ENCODE measurements at regions not wholly inside any gene's neighbourhood (a gene's known extent, or its start where the extent isn't known, plus 50 kb on each side); places are given as distances from the start of the nearest gene placed in this dataset.

DNA sequence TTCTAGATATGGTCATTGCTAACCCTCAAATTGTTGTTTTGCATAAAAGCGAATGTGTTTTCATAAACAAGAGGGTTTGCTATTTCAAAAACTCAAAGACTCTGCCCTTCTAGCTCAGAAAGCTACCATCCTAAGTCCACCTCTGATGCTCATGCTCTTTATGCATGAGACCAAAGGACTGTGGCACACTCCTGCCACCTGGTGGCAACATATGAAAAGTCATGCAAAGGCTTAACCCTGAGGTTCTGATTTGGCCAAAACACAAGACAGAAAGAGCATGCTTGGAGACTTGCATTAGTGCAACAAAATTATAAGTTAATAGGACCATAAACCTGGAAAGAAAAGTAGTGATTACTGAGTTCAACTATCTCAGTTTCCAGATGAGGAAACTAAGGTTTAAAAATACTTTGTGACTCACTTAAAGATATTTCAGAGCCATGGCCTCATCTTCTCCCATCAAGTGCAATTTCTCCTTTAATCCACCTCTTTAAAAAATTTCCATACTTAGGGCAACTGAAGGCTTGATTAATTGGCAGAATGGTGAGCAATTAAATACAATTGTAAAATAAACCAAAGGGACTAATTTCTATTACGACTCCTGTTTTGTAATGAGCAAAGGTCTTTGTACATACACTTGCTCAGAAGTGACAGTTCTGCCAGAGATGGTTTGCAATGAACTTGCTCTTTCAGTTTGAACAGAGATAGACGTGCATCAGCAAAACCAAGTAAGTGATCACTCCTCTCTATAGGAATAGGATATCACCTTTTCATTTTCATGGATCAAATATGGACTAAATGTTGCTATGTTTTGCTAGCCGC, 110.7 kb upstream of the RAD23B start:
- intact Hi-C loops (cut with DNase I) = loop anchor here (5.0 kb wide), 1 partner anchor 525 kb away; no protein-coding TSS in a partner anchor

DNA sequence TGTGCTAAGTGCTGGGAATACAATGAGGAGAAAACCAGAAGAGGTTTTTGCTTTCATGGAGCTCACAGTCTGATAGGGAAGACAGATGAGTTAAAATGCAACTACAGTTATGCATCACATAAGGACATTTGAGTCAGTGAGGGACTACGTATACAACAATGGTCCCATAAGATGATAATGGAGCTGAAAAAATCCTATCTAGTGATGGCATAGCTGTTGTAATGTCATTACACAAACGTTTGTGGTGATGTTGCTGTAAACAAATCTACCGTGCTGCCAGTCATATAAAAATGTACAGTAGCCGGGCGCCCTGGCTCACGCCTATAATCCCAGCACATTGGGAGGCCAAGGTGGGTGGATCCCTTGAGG, 110.1 kb upstream of the RAD23B start:
- no peak overlapping the region for H3K27ac ChIP-seq
- DNase-seq = no peak
- WGBS, 2 donors = 81 to 88% methylated on average over 6 of the region's 6 CpGs
- H3K4me3 ChIP-seq (replicated peaks in 1 of 3) = no peak overlapping the region
- no peaks in the 10 kb centered on the region for H3K4me1 ChIP-seq
- H3K36me3 ChIP-seq = no peaks in the 10 kb centered on the region
- TF ChIP-seq, protein P1, sequence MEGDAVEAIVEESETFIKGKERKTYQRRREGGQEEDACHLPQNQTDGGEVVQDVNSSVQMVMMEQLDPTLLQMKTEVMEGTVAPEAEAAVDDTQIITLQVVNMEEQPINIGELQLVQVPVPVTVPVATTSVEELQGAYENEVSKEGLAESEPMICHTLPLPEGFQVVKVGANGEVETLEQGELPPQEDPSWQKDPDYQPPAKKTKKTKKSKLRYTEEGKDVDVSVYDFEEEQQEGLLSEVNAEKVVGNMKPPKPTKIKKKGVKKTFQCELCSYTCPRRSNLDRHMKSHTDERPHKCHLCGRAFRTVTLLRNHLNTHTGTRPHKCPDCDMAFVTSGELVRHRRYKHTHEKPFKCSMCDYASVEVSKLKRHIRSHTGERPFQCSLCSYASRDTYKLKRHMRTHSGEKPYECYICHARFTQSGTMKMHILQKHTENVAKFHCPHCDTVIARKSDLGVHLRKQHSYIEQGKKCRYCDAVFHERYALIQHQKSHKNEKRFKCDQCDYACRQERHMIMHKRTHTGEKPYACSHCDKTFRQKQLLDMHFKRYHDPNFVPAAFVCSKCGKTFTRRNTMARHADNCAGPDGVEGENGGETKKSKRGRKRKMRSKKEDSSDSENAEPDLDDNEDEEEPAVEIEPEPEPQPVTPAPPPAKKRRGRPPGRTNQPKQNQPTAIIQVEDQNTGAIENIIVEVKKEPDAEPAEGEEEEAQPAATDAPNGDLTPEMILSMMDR (IDR thresholded peaks at IDR 0.05) = no peak
- no peak for TF ChIP-seq POLR2A (IDR thresholded peaks at IDR 0.05)
- H3K9me3 ChIP-seq = no peaks in the 10 kb centered on the region
- no peaks in the 10 kb centered on the region for H3K27me3 ChIP-seq
- intact Hi-C loops (cut with DNase I) = loop anchor here (5.0 kb wide), 1 partner anchor 526 kb away; no protein-coding TSS in a partner anchor

More for the DNA sequence above, 110.7 kb upstream of the RAD23B start:
- H3K36me3 ChIP-seq = no peaks in the 10 kb centered on the region
- no peak overlapping the region for H3K27ac ChIP-seq
- WGBS, 2 donors = 57 to 59% methylated on average over 4 of the region's 4 CpGs
- no peaks in the 10 kb centered on the region for H3K27me3 ChIP-seq
- TF ChIP-seq, protein P1 (IDR thresholded peaks at IDR 0.05) = peak; percentile 52 to 95 (median 86)
- no peak for TF ChIP-seq POLR2A (IDR thresholded peaks at IDR 0.05)
- DNase-seq = peak; percentile 77 to 86
- no peaks in the 10 kb centered on the region for H3K4me1 ChIP-seq
- H3K4me3 ChIP-seq (replicated peaks in 1 of 3) = no peak overlapping the region
- H3K9me3 ChIP-seq = no peaks in the 10 kb centered on the region

DNA sequence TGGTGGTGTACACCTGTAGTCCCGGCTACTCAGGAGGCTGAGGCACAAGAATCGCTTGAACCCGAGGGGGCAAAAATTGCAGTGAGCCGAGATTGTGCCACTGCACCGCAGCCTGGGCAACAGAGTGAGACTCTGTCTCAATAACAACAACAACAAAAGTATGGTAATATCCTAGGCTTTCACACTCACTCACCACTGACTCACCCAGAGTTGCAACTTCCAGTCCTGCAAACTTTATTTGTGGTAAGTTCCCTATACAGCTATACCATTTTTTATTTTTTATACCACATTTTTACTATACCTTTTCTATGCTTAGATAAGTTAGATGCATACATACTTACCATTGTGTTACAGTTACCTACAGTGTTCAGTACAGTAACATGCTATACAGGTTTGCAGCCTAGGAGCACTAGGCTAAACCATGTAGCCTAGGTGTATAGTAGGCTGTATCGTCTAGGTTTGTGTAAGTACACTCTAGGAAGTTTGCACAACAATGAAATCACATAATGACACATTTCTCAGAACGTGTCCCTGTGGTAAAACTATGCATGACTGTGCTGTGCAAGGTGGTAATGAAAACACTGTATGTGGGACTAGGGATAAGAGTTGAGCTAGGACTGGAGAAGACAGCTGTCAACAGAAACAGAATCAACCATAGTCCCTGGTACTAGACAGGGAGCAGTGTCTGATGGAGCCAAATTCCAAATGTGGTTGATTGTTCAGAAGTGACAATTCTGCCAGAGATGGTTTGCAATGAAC, 109.5 kb upstream of the RAD23B start:
- Histone ChIP-seq H3K4me1 (no peaks in the 10 kb centered on the region), H3K27me3 (no peaks in the 10 kb centered on the region), H3K9me3 (no peaks in the 10 kb centered on the region), H3K4me3 (replicated peaks in 1 of 3) (no peak overlapping the region), H3K36me3 (no peaks in the 10 kb centered on the region), H3K27ac (no peak overlapping the region)
- 82 to 85% methylated on average over 7 of the region's 7 CpGs for WGBS, 2 donors
- TF ChIP-seq, protein P1 (IDR thresholded peaks at IDR 0.05) = no peak
- no peak for TF ChIP-seq POLR2A (IDR thresholded peaks at IDR 0.05)
- DNase-seq = no peak
- intact Hi-C loops (cut with DNase I) = loop anchor here (5.0 kb wide), 1 partner anchor 526 kb away; no protein-coding TSS in a partner anchor

DNA sequence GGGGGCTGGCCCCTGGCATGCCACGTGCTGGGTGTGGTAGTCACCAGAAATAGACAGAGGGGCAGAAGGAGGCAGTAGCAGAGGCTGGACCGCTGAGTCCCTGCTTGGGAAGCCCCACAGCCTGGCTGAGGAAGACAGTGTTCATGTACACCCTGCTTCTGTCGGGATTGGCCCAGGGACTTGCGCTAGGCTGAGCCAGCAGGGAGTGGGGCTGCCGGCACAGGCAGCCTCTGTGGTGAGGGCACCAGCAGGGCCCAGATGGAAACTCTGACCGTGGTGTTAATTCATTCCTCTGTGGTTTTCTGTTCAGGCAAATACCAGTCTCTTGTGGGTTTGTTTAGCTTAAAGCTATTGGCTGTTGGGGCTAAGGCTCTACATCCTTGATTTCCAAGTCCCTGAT, 108.6 kb upstream of the RAD23B start:
- Histone ChIP-seq H3K4me3 (replicated peaks in 1 of 3) (no peak overlapping the region), H3K27ac (no peak overlapping the region), H3K36me3 (no peaks in the 10 kb centered on the region), H3K9me3 (no peaks in the 10 kb centered on the region), H3K27me3 (no peaks in the 10 kb centered on the region), H3K4me1 (no peaks in the 10 kb centered on the region)
- WGBS, 2 donors = 77 to 80% methylated on average over 4 to 6 of the region's 6 CpGs
- TF ChIP-seq, protein P1 (IDR thresholded peaks at IDR 0.05) = no peak
- TF ChIP-seq POLR2A (IDR thresholded peaks at IDR 0.05) = no peak
- intact Hi-C loops (cut with DNase I) = loop anchor here (5.0 kb wide), 1 partner anchor 527 kb away; no protein-coding TSS in a partner anchor
- no peak for DNase-seq

DNA sequence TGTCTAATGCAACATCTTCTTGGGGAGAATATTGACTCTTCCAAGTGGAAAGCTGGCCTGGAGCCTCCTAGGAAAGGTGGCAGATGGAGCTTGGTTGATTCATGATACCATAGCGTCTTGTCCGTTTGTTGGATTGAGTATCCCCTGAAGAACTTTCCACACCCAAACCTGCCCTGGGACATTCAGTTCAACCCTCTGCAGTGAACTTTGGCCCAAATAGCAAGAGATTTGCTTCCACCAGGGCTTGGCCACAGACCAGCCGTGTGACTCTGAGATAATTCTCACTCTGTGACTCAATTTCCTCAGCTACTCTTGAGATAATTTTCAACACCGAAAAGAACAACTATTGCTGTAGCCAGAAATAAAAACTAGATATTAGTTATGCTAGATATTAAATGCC, 108.0 kb upstream of the RAD23B start:
- Histone ChIP-seq H3K36me3 (no peaks in the 10 kb centered on the region), H3K4me1 (no peaks in the 10 kb centered on the region), H3K27ac (no peak overlapping the region), H3K27me3 (no peaks in the 10 kb centered on the region), H3K4me3 (replicated peaks in 1 of 3) (no peak overlapping the region), H3K9me3 (no peaks in the 10 kb centered on the region)
- TF ChIP-seq, protein P1 (IDR thresholded peaks at IDR 0.05) = no peak
- 91 to 95% methylated on average over 4 of the region's 4 CpGs for WGBS, 2 donors
- DNase-seq = no peak
- intact Hi-C loops (cut with DNase I) = no loop called here

All from thyroid gland (tissue), 4 donors.